Thyroid gland (tissue), 4 donors: ENCODE measurements at regions not wholly inside any gene's neighbourhood (a gene's known extent, or its start where the extent isn't known, plus 50 kb on each side); places are given as distances from the start of the nearest gene placed in this dataset.

Experiments
- CTCF ChIP-seq, 6 experiments: fragments of 200-600 bp in 3 of 6; fragments of 450-650 bp in 3 of 6; sonication (generic) in 3 of 6; IDR thresholded peaks; one replicate each; pipeline ENCODE4 v1.5.1; 2016 to 2019; ENCODE audit warnings: antibody characterized with exemption in 6 of 6, mild to moderate bottlenecking in 2 of 6, inconsistent platforms in 1 of 6, moderate library complexity in 1 of 6
- POLR2A ChIP-seq, 2 donors: fragments of 450-650 bp; IDR thresholded peaks; one replicate each; pipeline ENCODE4 v1.6.1; 2017; ENCODE audit warnings: antibody characterized with exemption in 2 of 2, mild to moderate bottlenecking in 2 of 2, moderate library complexity in 1 of 2

GRCh38 chr21:23522751-23523150, 2084.5 kb downstream of the MRPL39 start:
- TF ChIP-seq POLR2A (IDR thresholded peaks at IDR 0.05) = no peak
- TF ChIP-seq CTCF (IDR thresholded peaks at IDR 0.05) = no peak
